Colonic mucosa (tissue), 4 donors: ENCODE measurements at regions not wholly inside any gene's neighbourhood (a gene's known extent, or its start where the extent isn't known, plus 50 kb on each side); places are given as distances from the start of the nearest gene placed in this dataset.

Experiments used
- DNase-seq: peaks from one replicate; pipeline ENCODE4 v3.0.0-alpha.2; 2020
- H3K27ac ChIP-seq: fragments of 200-600 bp; one replicate; pipeline ENCODE4 v1.8.0; 2021
- H3K27me3 ChIP-seq: fragments of 200-600 bp; one replicate; pipeline ENCODE4 v1.8.0; 2021
- H3K36me3 ChIP-seq: fragments of 200-600 bp; one replicate; pipeline ENCODE4 v1.8.0; 2021
- H3K4me1 ChIP-seq: fragments of 200-600 bp; one replicate; pipeline ENCODE4 v1.8.0; 2021; ENCODE audit warnings: mild to moderate bottlenecking
- H3K4me3 ChIP-seq: fragments of 200-600 bp; one replicate; pipeline ENCODE4 v1.8.0; 2021
- H3K9ac ChIP-seq, 2 donors: one replicate each; pipeline ENCODE4 v1.7.0; 2013; ENCODE audit warnings: control low read depth in 2 of 2, low read depth in 2 of 2, low read length in 2 of 2
- H3K9me3 ChIP-seq: fragments of 200-600 bp; one replicate; pipeline ENCODE4 v1.8.0; 2021
- CTCF ChIP-seq: fragments of 200-600 bp; IDR thresholded peaks from one replicate; pipeline ENCODE4 v1.8.0; 2022; ENCODE audit warnings: antibody characterized with exemption, mild to moderate bottlenecking
- intact Hi-C: fragments of 100-400 bp; cut with DNase I; formaldehyde crosslinking; loops from one replicate; pipeline ENCODE4 v1.14.1; 2022
- donor health status: healthy.
- donor health status: DM: no; HTN: no; CAD: no.
- donor health status: DM: no; HTN: no; CAD: no.

GRCh38 chr3:5813521-5813920 lies 626.0 kb downstream of the EDEM1 start:
- Histone ChIP-seq H3K27ac (no peak overlapping the region), H3K4me3 (no peak overlapping the region), H3K36me3 (no peaks in the 10 kb centered on the region), H3K27me3 (no peaks in the 10 kb centered on the region), H3K9me3 (no peaks in the 10 kb centered on the region), H3K4me1 (no peaks in the 10 kb centered on the region), H3K9ac (no peak overlapping the region)
- intact Hi-C loops: no loop called here
- no peak for TF ChIP-seq CTCF
- no peak for DNase-seq

- Histone ChIP-seq H3K4me3 (no peak overlapping the region), H3K4me1 (no peaks in the 10 kb centered on the region), H3K27ac (no peak overlapping the region), H3K36me3 (no peaks in the 10 kb centered on the region), H3K9me3 (no peaks in the 10 kb centered on the region), H3K9ac (no peak overlapping the region), H3K27me3 (no peaks in the 10 kb centered on the region)
- no peak for TF ChIP-seq CTCF
- intact Hi-C loops: no loop called here
- no peak for DNase-seq
These were observed 635.3 kb downstream of the EDEM1 start for GRCh38 chr3:5822843-5823242.

GRCh38 chr3:5826467-5826866 lies 639.0 kb downstream of the EDEM1 start:
- intact Hi-C loops: no loop called here
- H3K36me3 ChIP-seq: no peaks in the 10 kb centered on the region
- no peak overlapping the region for H3K4me3 ChIP-seq

GRCh38 chr3:5828251-5828650 lies 640.7 kb downstream of the EDEM1 start:
- Histone ChIP-seq H3K9ac (no peak overlapping the region), H3K4me1 (no peaks in the 10 kb centered on the region), H3K27me3 (no peaks in the 10 kb centered on the region), H3K27ac (no peak overlapping the region), H3K36me3 (no peaks in the 10 kb centered on the region), H3K9me3 (no peaks in the 10 kb centered on the region), H3K4me3 (no peak overlapping the region)
- TF ChIP-seq CTCF: no peak
- intact Hi-C loops: no loop called here
- DNase-seq: no peak

More at GRCh38 chr3:5826467-5826866, 639.0 kb downstream of the EDEM1 start:
- DNase-seq: no peak
- Histone ChIP-seq H3K27ac (no peak overlapping the region), H3K9me3 (no peaks in the 10 kb centered on the region), H3K9ac (no peak overlapping the region), H3K27me3 (no peaks in the 10 kb centered on the region), H3K4me1 (no peaks in the 10 kb centered on the region)
- TF ChIP-seq CTCF: no peak

- Histone ChIP-seq H3K4me1 (no peaks in the 10 kb centered on the region), H3K4me3 (no peak overlapping the region), H3K27ac (no peak overlapping the region), H3K9me3 (no peaks in the 10 kb centered on the region), H3K9ac (no peak overlapping the region), H3K36me3 (no peaks in the 10 kb centered on the region), H3K27me3 (no peaks in the 10 kb centered on the region)
- TF ChIP-seq CTCF: no peak
- no peak for DNase-seq
- intact Hi-C loops: no loop called here
These were observed 652.5 kb downstream of the EDEM1 start for GRCh38 chr3:5840056-5840455.

- DNase-seq: no peak
- Histone ChIP-seq H3K4me3 (no peak overlapping the region), H3K4me1 (no peaks in the 10 kb centered on the region), H3K27ac (no peak overlapping the region), H3K9ac (no peak overlapping the region), H3K27me3 (no peaks in the 10 kb centered on the region), H3K9me3 (no peaks in the 10 kb centered on the region), H3K36me3 (no peaks in the 10 kb centered on the region)
- intact Hi-C loops: no loop called here
- TF ChIP-seq CTCF: no peak
These were observed 654.1 kb downstream of the EDEM1 start for GRCh38 chr3:5841599-5841998.
